ENCODE measurements at regions not wholly inside any gene's neighbourhood (a gene's known extent, or its start where the extent isn't known, plus 50 kb on each side); places are given as distances from the start of the nearest gene placed in this dataset.

GRCh38 chr10:44209811-44210210 lies 175.1 kb downstream of the CXCL12 start:
- TF ChIP-seq POLR2AphosphoS5 (IDR thresholded peaks at IDR 0.05; ENCODE audit: low read depth, low read length) = no peak
- no peak for TF ChIP-seq TAF1 (IDR thresholded peaks at IDR 0.05; ENCODE audit: borderline replicate concordance, insufficient read depth, low read length)
- no peak for TF ChIP-seq REST (IDR thresholded peaks at IDR 0.05; ENCODE audit: insufficient read depth in 1 of 2, low read depth in 2 of 2, low read length in 2 of 2)
- TF ChIP-seq SIN3A (IDR thresholded peaks at IDR 0.05; ENCODE audit: borderline replicate concordance, insufficient read depth, low read length) = no peak
